Activated naive CD8-positive, alpha-beta T cell treated with anti-CD3 and anti-CD28 coated beads, Interleukin-2, amount 50 U/mL, for 16 hours (primary cell): ENCODE measurements at regions not wholly inside any gene's neighbourhood (a gene's known extent, or its start where the extent isn't known, plus 50 kb on each side); places are given as distances from the start of the nearest gene placed in this dataset.

ENCODE experiments used
- DNase-seq: peaks from one replicate; pipeline ENCODE4 v3.0.0-alpha.2; 2020; ENCODE audit warnings: low read depth, low spot score

DNA sequence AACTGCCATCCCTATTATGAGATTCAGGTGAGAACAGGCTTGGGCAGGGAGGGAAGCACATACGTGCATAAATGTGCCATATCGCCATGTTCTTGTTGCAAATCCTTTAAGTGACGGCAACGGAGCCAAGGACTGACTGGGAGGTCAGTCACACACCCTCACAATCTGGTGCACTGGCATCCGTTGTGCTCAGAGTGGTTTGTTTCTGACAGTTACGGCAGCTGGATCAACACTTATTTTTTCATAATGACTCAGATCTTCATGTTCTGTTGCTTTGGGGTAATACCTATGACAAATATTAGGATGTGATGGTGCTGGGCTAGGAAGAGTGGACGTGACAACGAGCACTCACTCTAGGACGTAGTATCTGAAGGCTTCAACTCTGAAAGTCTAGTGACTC is 56.2 kb upstream of the PREP start:
- no peak for DNase-seq

DNA sequence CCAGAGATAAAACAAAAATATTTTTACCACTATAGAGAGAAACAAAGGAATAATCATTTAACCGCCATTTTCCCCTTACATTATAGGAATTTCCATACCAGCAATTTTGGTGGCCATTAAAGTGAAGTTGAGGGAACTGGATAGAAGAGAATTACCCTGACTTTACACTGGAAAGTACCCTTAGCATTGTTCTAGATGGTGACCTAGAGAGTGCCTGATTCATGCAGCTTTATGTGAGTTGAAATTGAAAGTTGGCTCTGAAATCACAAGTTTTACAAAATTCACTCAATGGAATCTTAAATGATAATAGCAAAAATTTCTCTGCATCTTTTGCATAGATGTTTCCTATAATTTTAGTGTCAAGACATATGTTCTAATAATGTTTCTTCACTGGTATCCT is 55.7 kb upstream of the PREP start:
- no peak for DNase-seq

DNA sequence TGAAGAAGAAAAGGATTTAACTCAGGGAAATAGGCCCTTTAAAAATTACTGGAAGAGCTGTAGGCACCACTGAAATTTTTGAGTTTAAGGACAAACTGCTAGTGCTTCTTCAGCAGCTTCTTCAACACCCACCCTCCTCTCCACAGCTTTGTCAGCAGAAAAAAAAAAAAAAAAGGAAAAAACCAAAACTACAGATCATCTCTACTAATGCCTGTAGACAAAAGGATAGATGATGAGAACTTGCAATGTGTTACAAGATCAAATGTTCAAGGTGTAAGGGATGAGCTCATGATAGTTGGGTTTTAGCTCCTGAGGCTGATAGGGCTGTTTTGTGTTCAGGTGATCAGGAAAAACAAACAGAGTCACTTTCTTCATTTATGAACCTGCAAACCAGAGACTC is 55.2 kb upstream of the PREP start:
- DNase-seq: no peak

DNA sequence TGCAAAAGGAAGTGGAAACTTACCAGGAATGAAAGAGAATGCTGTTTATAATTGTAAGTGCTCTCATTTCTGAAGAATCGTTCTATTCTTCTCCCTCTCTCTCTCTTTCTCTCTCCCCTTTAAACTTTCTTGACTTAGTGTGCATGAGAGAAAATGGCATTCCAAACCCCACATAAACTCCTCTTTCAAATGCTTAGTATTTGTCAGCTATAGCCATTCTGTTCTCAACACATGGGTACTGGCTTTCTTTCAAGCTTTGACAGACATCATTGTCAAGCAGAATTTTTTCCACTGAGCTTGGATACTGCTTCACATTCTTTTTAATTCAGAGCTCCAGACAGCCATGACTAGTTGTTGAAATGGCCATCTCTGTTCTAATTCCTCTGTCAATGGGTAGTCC is 51.1 kb upstream of the PREP start:
- no peak for DNase-seq

DNA sequence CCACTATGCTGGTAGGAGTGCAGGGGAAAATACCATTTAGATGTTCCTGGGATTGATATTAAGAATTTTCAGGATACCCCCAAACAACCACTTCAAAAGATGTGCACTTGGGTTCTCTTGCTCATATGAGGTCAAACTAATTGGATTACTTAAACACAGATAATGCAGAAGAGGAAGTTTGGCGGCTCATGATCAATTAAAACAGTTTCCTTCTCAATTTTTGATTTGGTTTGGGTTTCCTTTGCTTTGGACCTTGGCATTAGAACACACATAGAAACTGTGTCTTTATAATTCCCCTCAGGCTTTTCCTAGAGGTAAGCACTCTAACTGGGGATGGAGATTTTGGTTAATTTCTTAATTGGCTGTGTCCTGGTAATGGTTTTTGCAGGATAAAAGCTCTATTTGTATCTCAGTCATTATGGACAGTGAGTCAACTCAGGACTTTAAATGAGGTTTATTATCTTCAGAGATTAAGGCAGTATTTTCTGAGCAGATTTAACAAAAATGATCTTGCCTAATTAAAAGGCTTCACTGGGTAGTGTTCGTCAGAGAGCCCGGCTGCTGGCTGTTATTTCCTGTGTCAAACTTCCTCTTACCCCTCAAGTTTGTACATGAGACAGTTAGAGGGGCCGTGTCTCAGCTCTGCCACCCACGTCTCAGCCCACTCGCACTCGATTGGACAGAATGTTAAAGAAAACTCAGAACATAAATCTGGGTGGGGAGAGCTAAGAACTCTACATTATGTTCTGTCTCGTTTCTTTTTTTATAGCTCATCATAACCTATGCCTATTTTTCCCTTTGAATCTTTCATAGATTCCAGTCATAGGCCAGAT is 50.3 kb upstream of the PREP start:
- DNase-seq: no peak
